ENCODE measurements at regions not wholly inside any gene's neighbourhood (a gene's known extent, or its start where the extent isn't known, plus 50 kb on each side); places are given as distances from the start of the nearest gene placed in this dataset.
"Not testable (repeated sequence)": the region's sequence is repeated elsewhere in the genome, so short reads cannot be mapped to it uniquely, and the experiment has no call there.

DNA sequence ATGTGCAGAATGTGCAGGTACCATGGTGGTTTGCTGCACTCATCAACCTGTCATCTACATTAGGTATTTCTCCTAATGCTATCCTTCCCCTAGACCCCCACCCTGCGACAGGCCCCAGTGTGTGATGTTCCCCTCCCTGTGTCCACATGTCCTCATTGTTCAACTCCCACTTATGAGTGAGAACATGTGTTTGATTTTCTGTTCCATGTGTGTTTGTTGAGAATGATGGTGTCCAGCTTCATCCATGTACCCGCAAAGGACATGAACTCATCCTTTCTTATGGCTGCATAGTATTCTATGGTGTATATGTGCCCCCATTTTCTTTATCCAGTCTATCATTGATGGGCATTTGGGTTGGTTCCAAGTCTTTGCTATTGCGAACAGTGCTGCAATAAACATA is 70.5 kb upstream of the C1QTNF9B start:
- not testable (repeated sequence) for TF ChIP-seq POLR2A, CTCF (IDR thresholded peaks at IDR 0.05)
